Natural killer cell (primary cell): ENCODE measurements at regions not wholly inside any gene's neighbourhood (a gene's known extent, or its start where the extent isn't known, plus 50 kb on each side); places are given as distances from the start of the nearest gene placed in this dataset.

ENCODE experiments used
- ATAC-seq, 3 donors: fragments of 150-1000 bp in 2 of 3; fragments of 200-7000 bp in 1 of 3; cut with Tn5 transposase; 1 replicate in 1 of 3; 2 replicates in 2 of 3; pipeline ENCODE4 v1.10.0; 2021; ENCODE audit warnings: mild to moderate bottlenecking in 2 of 3, moderate library complexity in 2 of 3
- DNase-seq, 2 donors: peaks; one replicate each; pipeline versions ENCODE4 v3.0.0 to v3.0.0-alpha.2; 2013 to 2021; ENCODE audit warnings: mixed read lengths in 1 of 2
- H3K27ac ChIP-seq: one replicate; pipeline ENCODE4 v1.5.1; 2013; ENCODE audit warnings: mild to moderate bottlenecking, low read length
- H3K27me3 ChIP-seq: one replicate; pipeline ENCODE4 v1.6.1; 2013; ENCODE audit warnings: low read length; ENCODE audit not compliant: control insufficient read depth, insufficient read depth
- H3K36me3 ChIP-seq: one replicate; pipeline ENCODE4 v1.6.1; 2013; ENCODE audit warnings: low read length; ENCODE audit not compliant: control insufficient read depth, insufficient read depth
- H3K4me1 ChIP-seq: one replicate; pipeline ENCODE4 v1.6.1; 2013; ENCODE audit warnings: low read length; ENCODE audit not compliant: control insufficient read depth, insufficient read depth
- H3K4me3 ChIP-seq: one replicate; pipeline ENCODE4 v1.5.1; 2013; ENCODE audit warnings: low read length
- H3K9me3 ChIP-seq: one replicate; pipeline ENCODE4 v1.6.1; 2013; ENCODE audit warnings: low read length; ENCODE audit not compliant: control insufficient read depth, insufficient read depth
- H3K27ac Mint-ChIP-seq, 2 donors: one replicate each; pipeline ENCODE4 v1.8.0; 2022; ENCODE audit warnings: mild to moderate bottlenecking in 2 of 2, mixed read lengths in 2 of 2, moderate library complexity in 1 of 2
- H3K27me3 Mint-ChIP-seq, 2 donors: one replicate each; pipeline ENCODE4 v1.8.0; 2022; ENCODE audit warnings: low read depth in 2 of 2, mixed read lengths in 2 of 2
- H3K36me3 Mint-ChIP-seq: one replicate; pipeline ENCODE4 v1.8.0; 2022; ENCODE audit warnings: mixed read lengths
- H3K4me1 Mint-ChIP-seq, 2 donors: one replicate each; pipeline ENCODE4 v1.8.0; 2022; ENCODE audit warnings: mixed read lengths in 2 of 2
- H3K4me3 Mint-ChIP-seq: one replicate; pipeline ENCODE4 v1.8.0; 2022; ENCODE audit warnings: mild to moderate bottlenecking, moderate library complexity, mixed read lengths
- H3K9me3 Mint-ChIP-seq, 2 donors: one replicate each; pipeline ENCODE4 v1.8.0; 2022; ENCODE audit warnings: mixed read lengths in 2 of 2
- CTCF ChIP-seq: fragments of 200-600 bp; IDR thresholded peaks from one replicate; pipeline ENCODE4 v1.8.0; 2022; ENCODE audit warnings: antibody characterized with exemption
- WGBS: methylation state at CpG from one replicate; pipeline ENCODE4 v1.1.7; 2013; ENCODE audit warnings: missing lambda C conversion rate; ENCODE audit not compliant: insufficient coverage; 5-methylcytosine and 5-hydroxymethylcytosine counted together
- intact Hi-C: fragments of 100-400 bp; cut with micrococcal nuclease; formaldehyde crosslinking; loops from one replicate; pipeline ENCODE4 v1.14.2; 2022

GRCh38 chr20:60884277-60884676, 367.8 kb upstream of the CDH4 start:
- Histone ChIP-seq H3K36me3 (no peaks in the 10 kb centered on the region), H3K9me3 (no peaks in the 10 kb centered on the region), H3K27ac (no peak overlapping the region), H3K27me3 (no peaks in the 10 kb centered on the region), H3K4me1 (no peaks in the 10 kb centered on the region), H3K4me3 (no peak overlapping the region)
- ATAC-seq (no peak), DNase-seq (no peak)
- intact Hi-C loops, result no loop called here
- Mint-ChIP-seq H3K4me3 (no peak overlapping the region), H3K36me3 (no peaks in the 10 kb centered on the region), H3K9me3 (no peaks in the 10 kb centered on the region), H3K27me3 (no peaks in the 10 kb centered on the region), H3K27ac (no peak overlapping the region), H3K4me1 (no peaks in the 10 kb centered on the region)
- 94% methylated on average over 3 of the region's 3 CpGs for WGBS
- TF ChIP-seq CTCF, result no peak

GRCh38 chr20:60888771-60889170, 363.3 kb upstream of the CDH4 start:
- H3K4me1 Mint-ChIP-seq, result no peaks in the 10 kb centered on the region
- intact Hi-C loops, result no loop called here
- no peaks in the 10 kb centered on the region for H3K36me3 ChIP-seq
- H3K4me1 ChIP-seq, result no peaks in the 10 kb centered on the region
- DNase-seq, result no peak
- no peak overlapping the region for H3K27ac Mint-ChIP-seq
- no peak overlapping the region for H3K4me3 Mint-ChIP-seq
- no peak overlapping the region for H3K4me3 ChIP-seq
- H3K27ac ChIP-seq, result no peak overlapping the region
- H3K36me3 Mint-ChIP-seq, result no peaks in the 10 kb centered on the region
- 93% methylated on average over 8 of the region's 8 CpGs for WGBS
- H3K27me3 ChIP-seq, result no peaks in the 10 kb centered on the region
- H3K9me3 Mint-ChIP-seq, result no peaks in the 10 kb centered on the region
- no peaks in the 10 kb centered on the region for H3K27me3 Mint-ChIP-seq
- no peak for ATAC-seq
- H3K9me3 ChIP-seq, result no peaks in the 10 kb centered on the region
- no peak for TF ChIP-seq CTCF

GRCh38 chr20:60892095-60892813, 359.8 kb upstream of the CDH4 start:
- TF ChIP-seq CTCF, result no peak
- H3K27ac ChIP-seq, result no peak overlapping the region
- no peaks in the 10 kb centered on the region for H3K27me3 ChIP-seq
- intact Hi-C loops, result no loop called here
- WGBS, result 93% methylated on average over 2 of the region's 3 CpGs
- no peaks in the 10 kb centered on the region for H3K9me3 ChIP-seq
- no peaks in the 10 kb centered on the region for H3K27me3 Mint-ChIP-seq
- no peaks in the 10 kb centered on the region for H3K36me3 Mint-ChIP-seq
- ATAC-seq (no peak), DNase-seq (no peak)
- no peaks in the 10 kb centered on the region for H3K4me1 ChIP-seq
- H3K9me3 Mint-ChIP-seq, result no peaks in the 10 kb centered on the region
- no peak overlapping the region for H3K4me3 Mint-ChIP-seq
- H3K4me1 Mint-ChIP-seq, result no peaks in the 10 kb centered on the region
- no peak overlapping the region for H3K4me3 ChIP-seq
- H3K36me3 ChIP-seq, result no peaks in the 10 kb centered on the region
- no peak overlapping the region for H3K27ac Mint-ChIP-seq

GRCh38 chr20:60894091-60894490, 358.0 kb upstream of the CDH4 start:
- no peaks in the 10 kb centered on the region for H3K4me1 ChIP-seq
- no peak overlapping the region for H3K27ac Mint-ChIP-seq
- no peaks in the 10 kb centered on the region for H3K4me1 Mint-ChIP-seq
- no peaks in the 10 kb centered on the region for H3K27me3 ChIP-seq
- H3K27ac ChIP-seq, result no peak overlapping the region
- no peaks in the 10 kb centered on the region for H3K27me3 Mint-ChIP-seq
- no peaks in the 10 kb centered on the region for H3K9me3 ChIP-seq
- 95% methylated on average over 5 of the region's 5 CpGs for WGBS
- intact Hi-C loops, result no loop called here
- DNase-seq, result no peak
- ATAC-seq, result no peak
- no peak overlapping the region for H3K4me3 ChIP-seq
- TF ChIP-seq CTCF, result no peak
- no peaks in the 10 kb centered on the region for H3K36me3 Mint-ChIP-seq
- H3K4me3 Mint-ChIP-seq, result no peak overlapping the region
- no peaks in the 10 kb centered on the region for H3K9me3 Mint-ChIP-seq
- H3K36me3 ChIP-seq, result no peaks in the 10 kb centered on the region
